ENCODE measurements at regions not wholly inside any gene's neighbourhood (a gene's known extent, or its start where the extent isn't known, plus 50 kb on each side); places are given as distances from the start of the nearest gene placed in this dataset.
A peak's percentile ranks its signal among the peaks of the same experiment; 100 is the strongest.

DNA sequence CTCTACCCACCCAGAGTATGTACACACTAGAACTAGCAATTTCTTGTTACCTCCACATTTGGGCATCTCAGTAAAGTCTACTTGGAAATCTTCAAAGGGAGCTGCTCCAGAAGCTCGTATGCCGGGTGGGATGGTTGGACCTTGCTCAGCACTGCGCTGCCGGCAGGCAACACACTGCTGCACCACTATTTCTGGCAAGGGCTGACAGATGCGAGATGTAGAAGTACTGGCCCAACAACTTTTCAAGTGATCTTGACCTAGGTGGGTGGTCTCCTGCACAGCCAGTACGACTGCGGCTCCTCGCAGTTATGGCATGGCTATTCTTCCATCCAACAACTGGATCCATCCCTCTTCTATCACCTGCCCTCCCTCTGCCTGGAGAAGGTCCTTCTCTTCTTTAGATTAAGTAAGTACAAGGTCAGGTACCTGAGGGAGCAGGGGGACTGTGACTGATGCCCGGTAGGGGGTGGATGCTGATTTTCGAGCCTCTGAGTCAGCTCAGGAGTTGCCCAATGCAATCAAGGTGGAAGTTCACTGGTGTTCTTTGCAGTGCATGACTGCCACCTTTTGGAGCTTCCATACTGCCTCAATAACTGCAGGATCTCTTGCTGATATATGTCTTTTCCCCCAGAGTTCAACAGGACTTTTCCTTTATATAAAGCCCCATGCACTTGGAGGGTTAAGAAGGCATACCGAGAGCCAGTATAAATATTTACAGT, 100.4 kb upstream of the SLC1A4 start:
- TF ChIP-seq, protein P1, sequence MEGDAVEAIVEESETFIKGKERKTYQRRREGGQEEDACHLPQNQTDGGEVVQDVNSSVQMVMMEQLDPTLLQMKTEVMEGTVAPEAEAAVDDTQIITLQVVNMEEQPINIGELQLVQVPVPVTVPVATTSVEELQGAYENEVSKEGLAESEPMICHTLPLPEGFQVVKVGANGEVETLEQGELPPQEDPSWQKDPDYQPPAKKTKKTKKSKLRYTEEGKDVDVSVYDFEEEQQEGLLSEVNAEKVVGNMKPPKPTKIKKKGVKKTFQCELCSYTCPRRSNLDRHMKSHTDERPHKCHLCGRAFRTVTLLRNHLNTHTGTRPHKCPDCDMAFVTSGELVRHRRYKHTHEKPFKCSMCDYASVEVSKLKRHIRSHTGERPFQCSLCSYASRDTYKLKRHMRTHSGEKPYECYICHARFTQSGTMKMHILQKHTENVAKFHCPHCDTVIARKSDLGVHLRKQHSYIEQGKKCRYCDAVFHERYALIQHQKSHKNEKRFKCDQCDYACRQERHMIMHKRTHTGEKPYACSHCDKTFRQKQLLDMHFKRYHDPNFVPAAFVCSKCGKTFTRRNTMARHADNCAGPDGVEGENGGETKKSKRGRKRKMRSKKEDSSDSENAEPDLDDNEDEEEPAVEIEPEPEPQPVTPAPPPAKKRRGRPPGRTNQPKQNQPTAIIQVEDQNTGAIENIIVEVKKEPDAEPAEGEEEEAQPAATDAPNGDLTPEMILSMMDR (IDR thresholded peaks at IDR 0.05; ENCODE audit: low read depth, low read length, missing input control) = peak; percentile 35
- TF ChIP-seq, protein P2, sequence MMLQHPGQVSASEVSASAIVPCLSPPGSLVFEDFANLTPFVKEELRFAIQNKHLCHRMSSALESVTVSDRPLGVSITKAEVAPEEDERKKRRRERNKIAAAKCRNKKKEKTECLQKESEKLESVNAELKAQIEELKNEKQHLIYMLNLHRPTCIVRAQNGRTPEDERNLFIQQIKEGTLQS (IDR thresholded peaks at IDR 0.05) = peak; percentile 68
- TF ChIP-seq TAF1 (conservative IDR thresholded peaks at IDR 0.05) (no peak), RAD21 (IDR thresholded peaks at IDR 0.05) (peak; percentile 77 to 78), JUND (IDR thresholded peaks at IDR 0.05) (peak; percentile 51 to 62), EGR1 (IDR thresholded peaks at IDR 0.05; ENCODE audit: low read depth in 2 of 2) (no peak), GABPA (IDR thresholded peaks at IDR 0.05 in 1 of 2, conservative IDR thresholded peaks at IDR 0.05 in 1 of 2) (no peak)
- TF ChIP-seq, protein P3, sequence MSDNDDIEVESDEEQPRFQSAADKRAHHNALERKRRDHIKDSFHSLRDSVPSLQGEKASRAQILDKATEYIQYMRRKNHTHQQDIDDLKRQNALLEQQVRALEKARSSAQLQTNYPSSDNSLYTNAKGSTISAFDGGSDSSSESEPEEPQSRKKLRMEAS (IDR thresholded peaks at IDR 0.05) = no peak

Data from liver (tissue), 3 donors.